ENCODE measurements at regions not wholly inside any gene's neighbourhood (a gene's known extent, or its start where the extent isn't known, plus 50 kb on each side); places are given as distances from the start of the nearest gene placed in this dataset.

GRCh38 chr2:12263730-12264129, 453.0 kb upstream of the TRIB2 start:
- Histone ChIP-seq H3K4me3 (no peak overlapping the region), H3K27me3 (ENCODE audit: low read depth) (no peaks in the 10 kb centered on the region), H3K36me3 (replicated peaks) (no peaks in the 10 kb centered on the region), H3K4me1 (no peaks in the 10 kb centered on the region), H3K9me3 (no peaks in the 10 kb centered on the region)
- in situ Hi-C loops (cut with MboI; ENCODE audit: low sequenced_read_pairs): no loop called here
- DNase-seq (ENCODE audit: low spot score in 2 of 2): no peak

GRCh38 chr2:12264146-12264545, 452.6 kb upstream of the TRIB2 start:
- Histone ChIP-seq H3K4me1 (no peaks in the 10 kb centered on the region), H3K4me3 (no peak overlapping the region), H3K36me3 (replicated peaks) (no peaks in the 10 kb centered on the region), H3K9me3 (no peaks in the 10 kb centered on the region), H3K27me3 (ENCODE audit: low read depth) (no peaks in the 10 kb centered on the region)
- in situ Hi-C loops (cut with MboI; ENCODE audit: low sequenced_read_pairs): no loop called here
- DNase-seq (ENCODE audit: low spot score in 2 of 2): no peak

- no peaks in the 10 kb centered on the region for H3K9me3 ChIP-seq
- no peak for DNase-seq (ENCODE audit: low spot score in 2 of 2)
- in situ Hi-C loops (cut with MboI; ENCODE audit: low sequenced_read_pairs): no loop called here
Measured at GRCh38 chr2:12265646-12266045, 451.1 kb upstream of the TRIB2 start.

GRCh38 chr2:12267042-12267441, 449.7 kb upstream of the TRIB2 start:
- no peaks in the 10 kb centered on the region for H3K36me3 ChIP-seq (replicated peaks)
- in situ Hi-C loops (cut with MboI; ENCODE audit: low sequenced_read_pairs): no loop called here
- H3K4me3 ChIP-seq: no peak overlapping the region
- no peak for DNase-seq (ENCODE audit: low spot score in 2 of 2)
- no peaks in the 10 kb centered on the region for H3K9me3 ChIP-seq
- no peaks in the 10 kb centered on the region for H3K27me3 ChIP-seq (ENCODE audit: low read depth)
- no peaks in the 10 kb centered on the region for H3K4me1 ChIP-seq

More at GRCh38 chr2:12265646-12266045, 451.1 kb upstream of the TRIB2 start:
- Histone ChIP-seq H3K27me3 (ENCODE audit: low read depth) (no peaks in the 10 kb centered on the region), H3K4me3 (no peak overlapping the region), H3K4me1 (no peaks in the 10 kb centered on the region), H3K36me3 (replicated peaks) (no peaks in the 10 kb centered on the region)

GRCh38 chr2:12269041-12269972, 447.4 kb upstream of the TRIB2 start:
- no peaks in the 10 kb centered on the region for H3K36me3 ChIP-seq (replicated peaks)
- DNase-seq (ENCODE audit: low spot score in 2 of 2): no peak
- no peaks in the 10 kb centered on the region for H3K27me3 ChIP-seq (ENCODE audit: low read depth)
- no peaks in the 10 kb centered on the region for H3K4me1 ChIP-seq
- in situ Hi-C loops (cut with MboI; ENCODE audit: low sequenced_read_pairs): no loop called here
- no peaks in the 10 kb centered on the region for H3K9me3 ChIP-seq
- no peak overlapping the region for H3K4me3 ChIP-seq

GRCh38 chr2:12270876-12271588, 445.7 kb upstream of the TRIB2 start:
- no peak for DNase-seq (ENCODE audit: low spot score in 2 of 2)
- Histone ChIP-seq H3K9me3 (no peaks in the 10 kb centered on the region), H3K36me3 (replicated peaks) (no peaks in the 10 kb centered on the region), H3K27me3 (ENCODE audit: low read depth) (no peaks in the 10 kb centered on the region), H3K4me3 (no peak overlapping the region), H3K4me1 (no peaks in the 10 kb centered on the region)
- in situ Hi-C loops (cut with MboI; ENCODE audit: low sequenced_read_pairs): no loop called here

GRCh38 chr2:12271589-12271984, 445.1 kb upstream of the TRIB2 start:
- in situ Hi-C loops (cut with MboI; ENCODE audit: low sequenced_read_pairs): no loop called here
- H3K36me3 ChIP-seq (replicated peaks): no peaks in the 10 kb centered on the region
- no peaks in the 10 kb centered on the region for H3K27me3 ChIP-seq (ENCODE audit: low read depth)
- no peak overlapping the region for H3K4me3 ChIP-seq
- H3K9me3 ChIP-seq: no peaks in the 10 kb centered on the region
- no peak for DNase-seq (ENCODE audit: low spot score in 2 of 2)
- H3K4me1 ChIP-seq: no peaks in the 10 kb centered on the region

- Histone ChIP-seq H3K36me3 (replicated peaks) (no peaks in the 10 kb centered on the region), H3K27me3 (ENCODE audit: low read depth) (no peaks in the 10 kb centered on the region), H3K4me3 (no peak overlapping the region), H3K9me3 (no peaks in the 10 kb centered on the region), H3K4me1 (no peaks in the 10 kb centered on the region)
- in situ Hi-C loops (cut with MboI; ENCODE audit: low sequenced_read_pairs): no loop called here
- no peak for DNase-seq (ENCODE audit: low spot score in 2 of 2)
Measured at GRCh38 chr2:12273111-12273510, 443.6 kb upstream of the TRIB2 start.

GRCh38 chr2:12274591-12274990, 442.1 kb upstream of the TRIB2 start:
- no peak for DNase-seq (ENCODE audit: low spot score in 2 of 2)
- H3K4me3 ChIP-seq: no peak overlapping the region
- H3K4me1 ChIP-seq: no peaks in the 10 kb centered on the region
- in situ Hi-C loops (cut with MboI; ENCODE audit: low sequenced_read_pairs): no loop called here
- no peaks in the 10 kb centered on the region for H3K9me3 ChIP-seq
- H3K36me3 ChIP-seq (replicated peaks): no peaks in the 10 kb centered on the region
- no peaks in the 10 kb centered on the region for H3K27me3 ChIP-seq (ENCODE audit: low read depth)

- Histone ChIP-seq H3K27me3 (ENCODE audit: low read depth) (no peaks in the 10 kb centered on the region), H3K9me3 (no peaks in the 10 kb centered on the region), H3K4me3 (no peak overlapping the region), H3K4me1 (no peaks in the 10 kb centered on the region), H3K36me3 (replicated peaks) (no peaks in the 10 kb centered on the region)
- in situ Hi-C loops (cut with MboI; ENCODE audit: low sequenced_read_pairs): no loop called here
- no peak for DNase-seq (ENCODE audit: low spot score in 2 of 2)
Measured at GRCh38 chr2:12277241-12278034, 439.3 kb upstream of the TRIB2 start.

- no peaks in the 10 kb centered on the region for H3K27me3 ChIP-seq (ENCODE audit: low read depth)
- no peaks in the 10 kb centered on the region for H3K4me1 ChIP-seq
- no peaks in the 10 kb centered on the region for H3K9me3 ChIP-seq
- in situ Hi-C loops (cut with MboI; ENCODE audit: low sequenced_read_pairs): no loop called here
- no peak overlapping the region for H3K4me3 ChIP-seq
- no peaks in the 10 kb centered on the region for H3K36me3 ChIP-seq (replicated peaks)
- DNase-seq (ENCODE audit: low spot score in 2 of 2): no peak
Measured at GRCh38 chr2:12278217-12278750, 438.5 kb upstream of the TRIB2 start.

GRCh38 chr2:12282780-12283695, 433.7 kb upstream of the TRIB2 start:
- H3K27me3 ChIP-seq (ENCODE audit: low read depth): no peaks in the 10 kb centered on the region
- no peaks in the 10 kb centered on the region for H3K9me3 ChIP-seq
- no peaks in the 10 kb centered on the region for H3K4me1 ChIP-seq
- in situ Hi-C loops (cut with MboI; ENCODE audit: low sequenced_read_pairs): no loop called here
- H3K4me3 ChIP-seq: no peak overlapping the region
- no peaks in the 10 kb centered on the region for H3K36me3 ChIP-seq (replicated peaks)
- DNase-seq (ENCODE audit: low spot score in 2 of 2): no peak

GRCh38 chr2:12284037-12284436, 432.7 kb upstream of the TRIB2 start:
- Histone ChIP-seq H3K27me3 (ENCODE audit: low read depth) (no peaks in the 10 kb centered on the region), H3K4me1 (no peaks in the 10 kb centered on the region), H3K4me3 (no peak overlapping the region), H3K36me3 (replicated peaks) (no peaks in the 10 kb centered on the region), H3K9me3 (no peaks in the 10 kb centered on the region)
- in situ Hi-C loops (cut with MboI; ENCODE audit: low sequenced_read_pairs): no loop called here
- no peak for DNase-seq (ENCODE audit: low spot score in 2 of 2)

Data from HAP-1 (cell line).